Activated effector memory CD4-positive, alpha-beta T cell treated with anti-CD3 and anti-CD28 coated beads, Interleukin-2, amount 50 U/mL, for 16 hours (primary cell): ENCODE measurements at regions not wholly inside any gene's neighbourhood (a gene's known extent, or its start where the extent isn't known, plus 50 kb on each side); places are given as distances from the start of the nearest gene placed in this dataset.
"Not testable (repeated sequence)": the region's sequence is repeated elsewhere in the genome, so short reads cannot be mapped to it uniquely, and the experiment has no call there.

Experiments
- DNase-seq: peaks from one replicate; pipeline ENCODE4 v3.0.0-alpha.2; 2020

DNA sequence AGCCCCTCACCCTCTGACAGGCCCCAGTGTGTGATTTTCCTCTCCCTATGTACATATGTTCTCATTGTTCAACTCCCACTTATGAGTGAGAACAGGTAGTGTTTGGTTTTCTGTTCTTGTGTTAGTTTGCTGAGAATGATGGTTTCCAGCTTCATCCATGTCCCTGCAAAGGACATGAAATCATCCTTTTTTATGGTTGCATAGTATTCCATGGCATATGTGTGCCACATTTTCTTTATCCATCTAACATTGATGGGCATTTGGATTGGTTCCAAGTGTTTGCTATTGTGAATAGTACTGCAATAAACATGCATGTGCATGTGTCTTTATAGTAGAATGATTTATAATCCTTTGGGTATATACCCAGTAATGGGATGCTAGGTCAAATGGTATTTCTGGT is 223.7 kb upstream of the VLDLR start:
- not testable (repeated sequence) for DNase-seq

DNA sequence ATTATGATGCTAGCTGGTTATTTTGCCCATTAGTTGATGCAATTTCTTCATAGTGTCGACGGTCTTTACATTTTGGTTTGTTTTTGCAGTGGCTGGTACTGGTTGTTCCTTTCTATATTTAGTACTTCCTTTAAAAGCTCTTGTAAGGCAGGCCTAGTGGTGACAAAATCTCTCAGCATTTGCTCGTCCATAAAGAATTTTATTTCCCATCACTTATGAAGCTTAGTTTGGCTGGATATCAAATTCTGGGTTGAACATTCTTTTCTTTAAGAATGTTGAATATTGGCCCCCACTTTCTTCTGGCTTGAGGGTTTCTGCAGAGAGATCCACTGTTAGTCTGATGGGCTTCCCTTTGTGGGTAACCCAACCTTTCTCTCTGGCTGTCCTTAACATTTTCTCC is 219.8 kb upstream of the VLDLR start:
- DNase-seq: not testable (repeated sequence)

DNA sequence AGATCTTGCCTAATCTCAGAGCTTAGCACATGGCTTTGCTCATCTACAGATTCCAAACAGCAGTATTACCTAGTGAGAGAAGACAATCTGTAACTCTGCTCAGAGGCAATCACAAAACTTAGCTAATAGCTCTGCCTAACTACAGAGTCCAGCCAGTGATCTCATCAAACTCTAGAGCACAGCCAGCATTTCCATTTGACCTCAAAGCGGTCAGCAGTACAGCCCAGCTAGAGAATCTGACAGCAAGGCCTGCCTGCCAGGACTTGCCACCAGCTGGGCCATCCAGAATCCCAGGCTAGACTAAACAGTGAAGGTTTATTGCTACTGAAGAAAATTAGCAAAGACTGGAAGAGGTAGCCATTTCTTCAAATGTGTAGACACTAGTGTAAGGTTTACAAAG is 217.9 kb upstream of the VLDLR start:
- no peak for DNase-seq

DNA sequence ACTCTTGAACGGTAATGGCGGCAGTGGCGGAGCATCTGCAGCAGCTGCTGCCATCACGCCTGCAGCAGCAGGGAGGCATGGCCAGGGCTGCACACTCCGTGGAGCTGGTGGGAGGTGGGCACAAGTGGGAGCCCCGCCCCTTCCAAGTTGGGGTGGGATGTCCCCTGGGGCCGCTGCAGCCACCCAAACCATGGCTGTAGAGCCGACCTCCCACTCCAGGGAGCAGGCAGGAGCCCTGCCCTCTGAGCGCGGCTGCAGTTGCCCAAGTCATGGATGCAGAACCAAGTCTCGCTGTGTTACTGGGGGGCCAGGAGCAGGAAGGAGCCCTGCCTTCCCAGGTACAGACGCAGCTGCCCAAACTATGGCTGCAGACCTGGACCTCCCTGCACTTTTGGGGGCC is 215.3 kb upstream of the VLDLR start:
- DNase-seq: no peak

DNA sequence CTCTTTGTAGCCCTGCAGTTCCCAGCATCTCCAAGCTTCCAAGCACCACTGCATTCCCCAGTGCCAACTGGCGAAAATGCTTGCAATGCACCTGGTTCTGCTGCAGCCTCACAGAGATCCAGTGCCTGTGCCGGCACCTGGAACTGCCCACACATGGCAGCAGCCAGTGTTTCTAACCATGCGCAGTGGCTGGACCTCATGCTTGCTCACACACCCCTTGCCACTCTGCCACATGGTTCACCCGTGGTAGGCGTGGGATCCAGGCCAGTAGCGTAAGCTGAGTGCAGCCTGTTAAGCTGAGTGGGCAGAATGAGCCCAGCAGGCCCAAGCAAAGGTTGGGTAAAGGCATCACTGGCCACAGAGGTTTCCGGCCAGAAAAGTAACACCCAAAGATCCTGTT is 214.1 kb upstream of the VLDLR start:
- DNase-seq: no peak

DNA sequence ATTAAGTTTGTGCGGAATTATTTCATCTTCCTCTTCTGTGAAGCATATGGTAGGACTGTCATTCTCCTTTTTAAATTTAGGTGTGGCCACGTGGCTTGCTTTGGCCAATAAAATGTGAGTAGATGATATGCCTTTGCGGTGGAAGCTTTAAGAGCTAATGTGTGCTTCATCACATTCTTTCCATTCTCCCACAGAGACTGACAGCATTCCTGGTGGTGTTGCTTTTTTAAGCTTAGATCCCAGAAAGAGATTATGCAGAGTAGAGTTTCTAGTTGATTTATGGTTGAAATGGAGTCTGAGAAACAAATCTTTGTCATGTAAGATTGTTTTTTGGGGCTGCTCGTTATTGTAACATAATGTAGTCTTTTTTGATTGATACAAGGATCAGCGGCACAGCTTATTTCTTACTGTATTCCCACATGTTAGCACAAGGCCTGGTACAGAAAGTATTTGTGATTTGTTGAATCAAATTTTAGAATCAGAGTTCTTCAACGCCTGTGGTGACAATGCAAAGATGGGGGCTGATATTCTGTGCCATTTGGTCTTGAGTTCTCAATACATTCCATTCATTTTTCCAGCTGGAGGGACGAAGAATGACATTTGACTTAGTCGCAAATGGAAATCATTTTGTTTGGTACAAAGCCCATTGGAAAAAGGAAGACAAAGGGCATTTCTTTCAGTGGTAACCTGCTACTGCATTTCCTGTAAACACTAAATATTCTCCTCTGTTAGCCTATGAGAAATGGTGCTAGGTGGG is 209.9 kb upstream of the VLDLR start:
- DNase-seq: no peak

DNA sequence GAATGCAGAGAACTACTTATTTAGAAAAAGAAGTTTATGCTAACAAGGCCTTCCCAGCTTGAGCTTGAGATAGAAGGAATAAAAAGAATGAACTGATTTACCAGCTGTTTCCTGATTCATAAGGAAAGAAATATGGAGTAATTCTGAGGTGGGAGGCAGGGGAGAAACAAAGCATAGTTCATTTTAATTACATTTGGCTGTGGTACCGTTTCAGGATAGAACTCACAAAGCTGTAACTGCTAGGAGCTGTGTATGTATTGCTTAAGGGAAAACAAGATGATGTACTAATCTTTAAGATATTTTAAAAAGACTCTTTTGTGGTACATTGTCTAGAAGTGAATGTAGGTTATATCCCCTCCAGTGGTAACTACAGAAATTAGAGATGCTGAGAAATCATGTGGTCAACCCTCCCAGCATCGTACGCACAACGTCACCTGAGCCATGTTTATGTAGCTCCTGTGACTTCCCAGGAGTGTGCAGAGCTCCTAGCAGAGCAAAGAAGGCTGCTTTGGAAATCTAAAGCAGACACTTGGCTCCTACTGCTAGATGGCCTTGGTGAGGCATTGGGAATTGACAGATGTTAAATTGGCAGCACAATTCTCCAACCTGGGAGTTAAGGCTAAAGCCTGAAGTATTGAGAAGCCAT is 208.3 kb upstream of the VLDLR start:
- DNase-seq: no peak

DNA sequence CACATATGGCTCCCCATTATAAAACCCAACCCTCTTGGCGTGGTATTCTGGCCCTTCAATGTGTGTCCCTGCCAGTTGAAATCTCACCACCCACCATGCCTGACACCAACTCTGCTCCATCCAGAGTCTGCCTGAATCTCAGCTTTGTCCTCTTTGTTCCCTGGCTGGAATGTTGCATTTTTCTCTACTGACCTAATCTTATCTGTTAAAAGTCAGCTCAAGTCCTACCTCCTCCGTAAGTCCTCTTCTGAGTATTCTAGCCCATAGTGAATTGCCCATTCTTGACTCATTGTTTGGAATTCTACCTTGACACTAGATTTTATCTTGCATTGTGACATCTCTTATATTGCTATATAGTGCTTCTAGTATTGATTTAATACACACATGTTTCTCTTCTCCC is 207.1 kb upstream of the VLDLR start:
- DNase-seq: no peak

DNA sequence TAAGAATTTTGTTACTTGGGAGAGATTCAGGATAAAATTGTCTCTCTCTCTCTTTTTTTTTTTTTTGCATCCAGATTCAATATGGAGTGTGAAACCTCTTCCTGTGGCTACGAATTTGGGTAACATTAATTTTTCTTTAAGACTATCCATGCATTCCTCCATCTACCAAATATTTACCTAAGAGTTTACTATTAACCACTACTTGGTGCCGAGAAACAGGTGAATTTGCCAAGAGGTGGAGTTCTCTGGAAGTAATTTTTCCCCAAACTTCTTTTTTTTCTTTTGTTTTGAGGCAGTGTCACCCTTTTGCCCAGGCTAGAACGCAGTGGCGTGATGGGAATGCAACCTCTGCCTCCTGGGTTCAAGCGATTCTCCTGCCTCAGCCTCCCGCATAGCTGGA is 206.3 kb upstream of the VLDLR start:
- no peak for DNase-seq

DNA sequence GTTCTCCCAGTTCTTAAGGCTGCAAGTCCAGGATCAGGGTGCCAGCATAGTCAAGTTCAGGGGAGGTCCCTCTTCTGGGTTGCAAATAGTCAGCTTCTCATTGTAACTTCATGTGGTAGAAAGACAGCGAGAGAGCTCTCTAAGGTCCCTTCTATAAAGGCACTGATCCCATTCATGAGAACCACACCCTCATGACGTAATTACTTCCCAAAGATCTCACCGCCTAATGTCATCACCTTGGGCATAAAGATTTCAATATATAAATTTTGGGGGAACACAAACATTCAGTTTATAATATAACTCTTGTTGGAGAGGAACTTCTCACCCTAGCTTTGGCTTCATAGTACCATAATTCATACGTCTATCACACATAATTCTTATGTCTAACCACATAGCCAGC is 203.9 kb upstream of the VLDLR start:
- no peak for DNase-seq

DNA sequence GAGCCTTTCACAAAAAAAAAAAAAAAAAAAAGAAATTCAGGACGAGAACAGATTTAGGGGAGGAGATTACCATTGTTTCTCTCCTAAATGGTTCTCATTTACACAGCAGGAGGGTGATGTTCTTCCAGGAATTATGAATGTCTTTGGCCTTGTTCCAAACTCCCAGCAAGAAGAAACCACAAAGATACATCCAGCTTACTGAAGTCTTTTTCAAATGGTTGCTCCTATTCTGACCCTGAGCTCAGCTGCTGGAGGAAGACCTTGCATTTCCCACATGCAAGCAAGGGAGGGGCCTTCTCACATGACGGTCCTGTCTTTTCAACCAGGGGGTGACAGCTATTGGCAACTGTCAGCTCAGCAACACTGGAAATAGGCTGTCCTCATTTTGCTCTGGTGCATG is 203.0 kb upstream of the VLDLR start:
- no peak for DNase-seq

DNA sequence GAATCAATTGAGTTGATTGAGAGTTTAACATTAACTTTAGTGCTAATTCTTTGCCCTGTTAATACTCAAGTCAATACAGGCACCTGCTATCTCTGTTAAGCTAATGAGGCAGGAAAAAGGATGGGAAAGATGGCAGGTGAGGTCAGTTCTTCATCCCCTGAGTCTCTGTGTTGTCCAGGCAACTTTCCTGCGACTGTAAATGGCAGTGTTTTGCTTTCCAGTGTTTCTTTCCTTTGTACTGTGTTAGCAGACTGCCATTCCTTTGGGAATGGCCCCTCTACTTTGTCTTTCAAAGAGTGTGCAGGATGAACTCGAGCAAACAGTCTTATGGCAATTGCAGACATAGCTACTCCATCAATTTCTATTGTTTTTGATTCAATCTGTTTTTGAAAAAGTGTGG is 202.2 kb upstream of the VLDLR start:
- no peak for DNase-seq

DNA sequence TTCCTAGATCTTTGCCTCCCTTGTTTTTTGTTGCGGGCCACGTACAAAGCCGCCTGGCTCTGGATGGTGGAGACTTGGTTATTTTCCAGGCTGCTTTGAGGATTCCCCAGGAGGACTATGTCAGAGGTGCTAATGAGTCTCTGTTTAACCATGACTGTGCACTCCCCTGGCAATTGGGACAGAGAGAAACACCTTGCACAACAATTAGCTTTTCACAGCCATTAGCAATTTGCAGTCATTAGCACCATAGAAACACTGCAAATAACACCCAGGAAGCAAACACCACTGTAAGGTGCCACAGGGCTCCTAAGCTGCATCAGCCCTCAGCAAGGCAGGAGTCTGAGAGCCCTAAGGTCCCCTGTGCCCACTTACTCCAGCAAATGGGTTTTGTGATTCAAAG is 201.0 kb upstream of the VLDLR start:
- DNase-seq: no peak

DNA sequence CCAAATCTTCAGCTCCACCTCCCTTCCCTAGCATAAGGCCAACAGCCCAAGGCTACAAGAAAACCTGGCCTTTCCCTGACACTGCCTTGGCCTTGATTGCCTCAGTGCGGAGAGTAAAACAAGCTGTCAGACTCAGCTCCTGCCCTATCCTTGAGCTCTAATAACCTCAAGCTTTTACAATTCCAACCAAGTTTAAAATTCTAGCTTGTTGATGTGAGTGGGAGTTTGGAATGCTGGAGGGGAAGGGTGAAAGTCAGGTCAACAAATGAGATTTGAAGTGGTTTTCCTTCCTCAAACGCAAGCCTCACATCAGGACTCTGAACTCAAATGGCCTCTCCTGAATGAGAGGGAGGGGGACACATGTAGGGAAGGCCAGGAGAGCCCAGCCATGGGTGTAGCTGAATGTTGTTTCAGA is 197.0 kb upstream of the VLDLR start:
- DNase-seq: no peak

DNA sequence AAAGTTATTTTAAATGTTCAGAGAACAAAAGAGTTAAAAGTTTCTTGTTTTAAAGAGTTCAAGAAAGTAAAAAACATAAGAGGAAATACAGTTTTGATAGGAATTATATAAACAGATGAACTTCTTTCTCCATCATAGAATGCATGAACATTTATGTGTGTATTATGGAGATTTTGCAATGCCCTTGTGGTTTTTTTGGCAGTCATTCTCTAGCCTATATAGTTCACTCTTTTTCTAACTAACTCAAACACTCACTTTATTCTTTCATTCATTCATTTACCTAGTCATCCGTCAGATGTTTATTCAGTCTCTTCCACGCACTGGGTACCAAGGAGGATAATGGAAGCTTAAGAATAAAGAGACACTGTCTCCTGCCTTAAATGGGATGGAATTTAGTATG is 195.9 kb upstream of the VLDLR start:
- DNase-seq: no peak

DNA sequence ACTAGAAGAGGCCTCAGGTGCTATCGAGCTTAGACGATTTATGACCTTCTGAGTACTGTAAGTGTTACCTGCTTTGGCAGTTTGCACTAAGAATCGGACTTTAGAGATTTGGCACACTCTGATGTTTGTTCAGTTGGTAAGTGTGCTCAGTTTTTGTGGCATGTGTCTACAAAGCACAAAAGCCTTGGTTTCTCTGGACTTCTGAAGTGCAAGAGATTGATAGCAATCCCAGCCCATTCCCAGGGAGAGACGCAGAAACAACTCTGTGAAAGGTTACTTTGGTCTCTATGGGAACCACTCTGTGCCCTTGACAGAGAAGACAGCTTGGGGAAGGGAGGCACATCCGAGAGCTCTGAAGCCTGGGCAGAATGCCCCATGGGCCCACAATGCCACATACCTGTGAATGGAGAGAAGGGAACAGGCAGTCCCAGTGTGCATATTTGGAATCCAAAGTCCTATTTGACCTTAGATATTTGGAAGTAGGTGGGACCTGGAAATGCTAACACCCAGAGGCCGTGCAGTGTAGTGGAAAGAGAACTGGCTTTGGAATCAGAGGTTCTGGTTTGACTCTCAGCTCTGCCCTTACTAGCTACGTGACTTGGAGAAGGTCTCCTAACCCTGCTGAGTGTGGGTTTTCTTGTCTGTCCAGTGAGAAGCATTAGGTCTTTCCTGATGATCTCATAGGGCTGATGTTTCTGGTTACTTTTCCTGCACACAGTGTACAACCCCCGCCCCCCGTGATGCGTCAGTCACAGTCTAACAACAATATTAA is 194.3 kb upstream of the VLDLR start:
- DNase-seq: no peak

DNA sequence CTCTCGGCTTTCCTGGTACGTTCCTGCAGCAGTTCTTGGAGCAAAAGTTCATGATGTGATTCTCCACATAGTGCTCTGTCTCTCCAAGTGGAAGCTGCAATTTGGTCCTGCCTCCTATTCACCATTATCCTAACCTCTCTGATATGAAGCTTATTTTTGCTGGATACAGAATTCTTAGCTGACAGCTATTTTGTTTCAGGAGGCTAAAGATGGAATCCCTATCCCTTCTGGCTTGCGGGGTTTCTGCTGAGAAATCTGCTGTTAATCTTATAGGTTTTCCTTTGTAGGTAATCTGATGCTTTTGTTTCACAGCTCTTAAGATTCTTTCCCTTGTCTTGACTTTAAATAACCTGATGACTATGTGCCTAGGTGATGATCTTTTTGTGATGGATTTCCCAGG is 181.6 kb upstream of the VLDLR start:
- DNase-seq: no peak

DNA sequence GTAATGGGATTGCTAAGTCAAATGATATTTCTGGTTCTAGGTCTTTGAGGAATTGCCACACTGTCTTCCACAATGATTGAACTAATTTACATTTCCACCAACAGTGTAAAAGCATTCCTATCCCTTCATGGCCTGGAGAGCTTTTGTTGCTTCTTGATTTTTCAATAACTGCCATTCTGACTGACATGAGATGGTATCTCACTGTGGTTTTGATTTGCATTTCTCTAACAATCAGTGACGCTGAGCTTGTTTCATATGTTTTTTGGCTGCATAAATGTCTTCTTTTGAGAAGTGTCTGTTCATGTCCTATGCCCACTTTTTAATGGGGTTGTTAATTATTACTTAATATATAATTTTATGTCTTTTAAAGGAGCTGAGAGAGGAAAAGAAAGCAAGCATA is 177.7 kb upstream of the VLDLR start:
- not testable (repeated sequence) for DNase-seq

DNA sequence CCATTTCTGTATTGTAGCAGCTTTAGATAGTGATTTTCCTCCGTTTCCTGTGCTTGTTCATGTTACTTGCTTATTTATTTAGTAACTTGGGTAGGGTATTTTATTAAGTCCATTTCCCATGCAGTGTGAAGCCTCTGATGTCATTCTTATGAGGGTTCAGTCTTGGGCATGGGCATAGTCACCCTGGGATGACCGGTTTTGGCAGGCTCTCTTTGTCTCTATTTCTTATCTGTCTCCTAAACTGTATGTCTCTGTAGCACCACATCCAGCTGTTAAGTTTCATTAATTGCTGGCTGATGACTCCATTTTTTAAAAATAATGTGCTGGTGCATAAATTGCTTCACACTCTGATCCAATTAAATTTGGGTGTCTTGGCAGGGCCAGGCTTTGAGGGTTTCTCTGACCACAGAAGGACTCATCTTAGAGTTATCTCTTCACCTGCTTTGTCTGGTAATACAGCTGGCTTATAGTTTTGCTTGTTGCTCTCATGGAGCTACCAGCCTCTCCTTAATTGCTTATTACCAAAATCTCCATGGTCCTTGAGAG is 173.3 kb upstream of the VLDLR start:
- no peak for DNase-seq

DNA sequence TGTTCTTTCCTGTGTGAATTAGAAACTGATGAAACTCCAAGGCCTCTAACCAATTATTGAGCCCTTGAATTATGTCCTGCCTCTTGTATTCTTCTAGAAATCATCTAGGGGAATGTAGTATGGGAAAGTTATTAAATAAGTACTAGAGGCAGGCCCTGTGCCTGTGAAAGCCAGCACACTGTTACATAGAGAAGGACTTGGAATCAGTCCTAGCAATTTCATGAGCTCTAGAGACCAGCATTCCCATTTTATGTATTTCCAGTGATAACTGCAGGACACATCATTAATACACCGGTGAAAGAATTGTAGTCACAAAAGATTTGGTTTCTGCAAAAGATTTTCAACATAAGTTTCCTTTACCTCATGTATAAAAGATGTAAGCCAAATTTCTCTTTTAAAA is 168.5 kb upstream of the VLDLR start:
- DNase-seq: no peak

DNA sequence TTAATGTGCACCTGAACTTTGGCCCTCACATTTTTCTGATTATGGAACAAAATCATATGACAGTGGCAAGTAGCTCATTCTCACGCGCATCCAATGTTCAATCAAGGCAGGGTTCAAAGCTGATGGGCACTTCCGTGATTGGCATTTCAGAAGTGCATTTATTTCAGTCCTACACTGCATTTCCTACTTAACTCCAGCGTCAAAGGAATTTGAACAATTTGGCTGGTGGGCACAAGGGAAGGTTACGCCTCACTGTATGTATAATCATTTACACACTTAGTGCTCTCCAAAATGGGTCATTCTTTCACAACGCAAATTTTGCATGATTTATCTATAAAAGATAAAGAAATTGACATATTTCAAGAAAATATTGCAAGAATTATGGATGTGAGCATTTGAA is 167.9 kb upstream of the VLDLR start:
- no peak for DNase-seq

DNA sequence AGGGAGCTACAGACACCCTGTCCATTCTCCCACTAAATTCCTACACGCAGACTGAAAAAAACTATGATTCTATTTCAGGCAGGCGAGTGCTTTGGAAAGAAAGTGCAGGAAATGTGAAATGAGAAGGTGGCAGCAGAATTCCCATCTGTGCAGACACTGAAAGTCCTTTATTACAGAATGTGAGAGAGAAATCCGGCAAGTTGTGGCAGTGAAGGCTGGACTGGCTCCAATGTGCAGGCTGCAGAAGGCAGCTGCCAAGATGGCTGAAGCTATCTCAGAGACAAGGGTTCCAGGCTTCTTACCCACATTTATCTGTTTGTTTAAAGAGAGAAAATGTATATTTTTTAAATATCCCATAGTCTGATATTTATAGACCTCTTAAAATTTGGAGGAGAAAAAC is 161.8 kb upstream of the VLDLR start:
- no peak for DNase-seq

DNA sequence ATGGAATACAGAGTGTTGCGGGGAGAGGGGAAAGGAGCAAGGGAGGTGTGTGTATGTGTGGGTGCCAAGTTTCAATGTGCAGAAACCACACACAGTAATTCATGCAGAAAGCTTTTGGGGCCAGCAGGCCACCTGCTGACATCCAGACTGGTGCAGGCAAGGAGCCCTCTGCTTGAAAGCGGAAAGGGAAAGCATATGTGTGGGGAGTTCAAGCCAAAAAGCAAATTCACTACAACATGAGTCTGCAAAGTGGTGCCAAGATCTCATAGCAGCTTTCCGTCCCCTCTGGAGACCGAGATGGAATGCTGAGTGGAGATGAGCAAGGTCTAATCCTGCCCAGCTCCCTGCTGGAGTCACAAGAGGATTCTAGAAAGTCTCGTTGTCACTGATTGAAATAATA is 159.7 kb upstream of the VLDLR start:
- DNase-seq: no peak

DNA sequence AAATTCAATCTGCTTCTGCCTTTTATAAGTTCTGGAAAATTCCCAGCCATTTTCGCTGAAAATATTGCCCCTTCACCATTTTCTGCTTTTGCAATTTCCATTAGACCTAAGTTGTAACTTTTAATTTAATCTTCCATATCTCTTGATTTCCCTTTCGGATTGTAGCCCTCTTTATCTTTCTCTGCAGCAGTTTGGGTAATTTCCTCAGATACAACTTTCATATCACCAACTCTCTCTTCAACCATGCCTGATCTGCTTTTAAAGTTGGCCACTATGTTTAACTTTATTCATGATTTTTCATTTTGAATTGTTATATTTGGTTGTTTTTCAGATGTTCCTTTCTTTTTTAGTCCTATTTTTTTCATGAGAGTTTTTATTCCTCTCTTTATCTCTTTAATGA is 157.0 kb upstream of the VLDLR start:
- no peak for DNase-seq
